SW480 (cell line): ENCODE measurements at regions not wholly inside any gene's neighbourhood (a gene's known extent, or its start where the extent isn't known, plus 50 kb on each side); places are given as distances from the start of the nearest gene placed in this dataset.
"Not testable (repeated sequence)": the region's sequence is repeated elsewhere in the genome, so short reads cannot be mapped to it uniquely, and the experiment has no call there.

Experiments
- DNase-seq: peaks from one replicate; pipeline ENCODE4 v3.0.0-alpha.2; 2016; ENCODE audit warnings: low spot score

GRCh38 chr10:36547965-36548364 lies 577.4 kb upstream of the ANKRD30A start:
- no peak for DNase-seq

GRCh38 chr10:36542493-36542892 lies 582.9 kb upstream of the ANKRD30A start:
- no peak for DNase-seq

GRCh38 chr10:36540611-36541010 lies 584.8 kb upstream of the ANKRD30A start:
- DNase-seq = no peak

- DNase-seq = peak; percentile 8
Measured at GRCh38 chr10:36538953-36539586, 586.3 kb upstream of the ANKRD30A start.

GRCh38 chr10:36534471-36535002 lies 590.9 kb upstream of the ANKRD30A start:
- peak; percentile 41 for DNase-seq

GRCh38 chr10:36533861-36534260 lies 591.5 kb upstream of the ANKRD30A start:
- DNase-seq = no peak

- no peak for DNase-seq
Measured at GRCh38 chr10:36533316-36533715, 592.1 kb upstream of the ANKRD30A start.

GRCh38 chr10:36531621-36532020 lies 593.8 kb upstream of the ANKRD30A start:
- DNase-seq = no peak

GRCh38 chr10:36526033-36526432 lies 599.4 kb upstream of the ANKRD30A start:
- no peak for DNase-seq

GRCh38 chr10:36524126-36524525 lies 601.3 kb upstream of the ANKRD30A start:
- DNase-seq = not testable (repeated sequence)

- no peak for DNase-seq
Measured at GRCh38 chr10:36519909-36520308, 605.5 kb upstream of the ANKRD30A start.

- DNase-seq = no peak
Measured at GRCh38 chr10:36516281-36516680, 609.1 kb upstream of the ANKRD30A start.

- no peak for DNase-seq
Measured at GRCh38 chr10:36515319-36515718, 610.1 kb upstream of the ANKRD30A start.

GRCh38 chr10:36507715-36508114 lies 617.7 kb upstream of the ANKRD30A start:
- DNase-seq = no peak

- no peak for DNase-seq
Measured at GRCh38 chr10:36506697-36507496, 618.5 kb upstream of the ANKRD30A start.

- DNase-seq = no peak
Measured at GRCh38 chr10:36506261-36506660, 619.1 kb upstream of the ANKRD30A start.

- no peak for DNase-seq
Measured at GRCh38 chr10:36504758-36505157, 620.6 kb upstream of the ANKRD30A start.

- DNase-seq = no peak
Measured at GRCh38 chr10:36500266-36500665, 625.1 kb upstream of the ANKRD30A start.

GRCh38 chr10:36499693-36500092 lies 625.7 kb upstream of the ANKRD30A start:
- no peak for DNase-seq

- DNase-seq = no peak
Measured at GRCh38 chr10:36496758-36497157, 628.6 kb upstream of the ANKRD30A start.

GRCh38 chr10:36494371-36494770 lies 631.0 kb upstream of the ANKRD30A start:
- DNase-seq = peak; percentile 1

GRCh38 chr10:36493516-36493880 lies 631.9 kb upstream of the ANKRD30A start:
- DNase-seq = no peak
